GM10266 (cell line): ENCODE measurements at regions not wholly inside any gene's neighbourhood (a gene's known extent, or its start where the extent isn't known, plus 50 kb on each side); places are given as distances from the start of the nearest gene placed in this dataset.

Experiments used
- DNase-seq: peaks from one replicate; pipeline ENCODE4 v3.0.0; 2012; ENCODE audit errors: extremely low spot score
- CTCF ChIP-seq: IDR thresholded peaks from 2 replicates; pipeline ENCODE4 v1.5.1; 2012; ENCODE audit warnings: mild to moderate bottlenecking, low read depth; ENCODE audit not compliant: control insufficient read depth, insufficient read depth; ENCODE audit errors: missing control alignments

- no peak for TF ChIP-seq CTCF
- no peak for DNase-seq
Observed at GRCh38 chr18:77530732-77531131, 281.1 kb downstream of the GALR1 start.

- TF ChIP-seq CTCF, result no peak
- no peak for DNase-seq
Observed at GRCh38 chr18:77539860-77540259, 290.2 kb downstream of the GALR1 start.

DNA sequence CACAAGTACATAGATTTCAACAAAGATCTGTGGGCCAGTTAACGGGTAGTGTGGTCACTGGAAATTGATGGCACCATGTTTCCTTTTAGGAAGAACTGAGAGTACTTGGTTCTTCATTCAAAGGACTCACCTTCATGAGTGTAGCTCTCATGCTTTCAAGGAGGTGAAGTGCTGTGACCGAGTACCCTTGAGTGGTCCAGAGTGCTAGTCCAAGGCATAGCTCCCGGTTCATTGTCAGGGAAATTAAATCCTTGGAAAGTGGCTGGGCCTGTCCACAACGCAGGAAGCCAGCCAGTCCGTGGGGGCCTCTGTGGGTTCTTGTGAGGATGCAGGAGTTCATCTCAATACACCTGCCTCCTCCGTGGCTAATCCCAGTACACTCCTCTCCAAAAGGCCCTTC is 295.1 kb downstream of the GALR1 start:
- no peak for DNase-seq
- TF ChIP-seq CTCF, result no peak

DNA sequence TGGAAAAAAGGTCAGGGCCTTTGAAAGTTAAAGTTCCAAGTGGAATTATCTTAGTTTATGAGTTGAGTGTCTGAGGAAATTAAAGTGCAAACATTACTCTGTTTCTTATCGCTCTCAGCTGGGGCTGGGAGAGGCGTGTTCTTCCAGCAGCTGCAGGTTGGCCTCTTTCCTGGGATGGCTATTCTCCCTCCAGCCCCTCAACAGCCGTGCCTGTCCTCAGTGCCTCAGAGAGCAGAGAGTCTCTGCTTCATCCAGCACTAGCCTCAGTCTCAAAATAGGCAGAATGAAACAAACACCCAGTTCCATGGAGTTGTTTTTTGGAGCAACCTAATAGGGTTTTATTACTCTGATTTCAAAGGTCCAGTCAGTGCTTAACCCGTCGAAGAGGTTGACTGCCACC is 298.1 kb downstream of the GALR1 start:
- no peak for DNase-seq
- TF ChIP-seq CTCF, result no peak

- no peak for DNase-seq
- no peak for TF ChIP-seq CTCF
Observed at GRCh38 chr18:77548790-77549420, 299.3 kb downstream of the GALR1 start.

GRCh38 chr18:77550625-77551024 is 301.0 kb downstream of the GALR1 start:
- no peak for DNase-seq
- no peak for TF ChIP-seq CTCF

DNA sequence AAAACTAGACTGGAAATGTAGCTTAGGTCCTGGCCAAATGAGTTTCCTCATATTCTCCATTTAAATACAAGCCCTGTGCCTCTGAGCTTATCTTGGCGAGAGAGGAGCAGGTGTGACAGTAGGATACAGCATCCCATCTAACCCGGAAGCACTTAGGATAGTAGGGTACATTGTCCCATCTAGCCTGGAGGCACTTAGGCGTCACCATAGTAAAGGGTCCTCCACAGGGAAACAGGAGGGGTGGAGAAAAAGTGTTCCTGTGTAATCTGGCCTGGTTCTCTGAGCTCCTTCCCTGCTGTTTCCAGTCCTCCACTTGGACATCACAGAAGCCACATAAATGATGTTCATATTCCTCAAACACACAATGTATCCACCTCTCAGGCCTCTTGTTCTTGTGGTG is 301.4 kb downstream of the GALR1 start:
- TF ChIP-seq CTCF, result no peak
- DNase-seq, result no peak
